IMR-90 (cell line): ENCODE measurements at regions not wholly inside any gene's neighbourhood (a gene's known extent, or its start where the extent isn't known, plus 50 kb on each side); places are given as distances from the start of the nearest gene placed in this dataset.

ENCODE experiments used
- ATAC-seq: fragments of 200-7000 bp; cut with Tn5 transposase; 2 replicates; pipeline ENCODE4 v1.9.1; 2020; ENCODE audit warnings: low read depth, mild to moderate bottlenecking, moderate library complexity
- BruUV-seq: library from RNA; stranded (reverse); fragments of 400-500 nt; replicated peaks from 2 replicates; lab custom pipeline; 2021; lab: Mats Ljungman, UMichigan
- CTCF ChIA-PET: fragments of 300-600 bp; formaldehyde crosslinking; extraction: SDS; loops from one replicate; lab custom pipeline; 2021; ENCODE audit warnings: antibody characterized with exemption; lab: Yijun Ruan, JAX
- POLR2A ChIA-PET: fragments of 300-600 bp; sonication (Branson Sonifier 250); formaldehyde crosslinking; loops from one replicate; lab custom pipeline; 2022; ENCODE audit warnings: antibody characterized with exemption; ENCODE audit not compliant: unreplicated experiment; lab: Charles Lee
- DNase-seq: peaks from one replicate; pipeline ENCODE4 v3.0.0; 2013
- H2AFZ ChIP-seq: replicated peaks from 2 replicates; pipeline ENCODE3; 2013; ENCODE audit warnings: low read length, mild to moderate bottlenecking; ENCODE audit not compliant: poor library complexity
- H2AK5ac ChIP-seq: 2 replicates; pipeline ENCODE4 v1.6.1; 2013; ENCODE audit warnings: low read depth, low read length, inconsistent platforms
- H2AK9ac ChIP-seq: replicated peaks from 2 replicates; pipeline ENCODE3; 2013; ENCODE audit warnings: mild to moderate bottlenecking, low read depth, low read length, moderate library complexity; ENCODE audit not compliant: poor library complexity
- H2BK120ac ChIP-seq: 2 replicates; pipeline ENCODE4 v1.6.1; 2013; ENCODE audit warnings: low read depth, low read length, inconsistent platforms
- H2BK15ac ChIP-seq: 3 replicates; pipeline ENCODE4 v1.6.1; 2013; ENCODE audit warnings: low read depth, low read length, inconsistent platforms
- H2BK20ac ChIP-seq: 2 replicates; pipeline ENCODE4 v1.6.1; 2013; ENCODE audit warnings: low read depth, mild to moderate bottlenecking, inconsistent platforms, low read length, moderate library complexity
- H2BK5ac ChIP-seq: 2 replicates; pipeline ENCODE4 v1.6.1; 2013; ENCODE audit warnings: mild to moderate bottlenecking, low read depth, low read length, inconsistent platforms; ENCODE audit not compliant: poor library complexity, severe bottlenecking
- H3K14ac ChIP-seq: replicated peaks from 2 replicates; pipeline ENCODE4 v1.6.1; 2013; ENCODE audit warnings: low read depth, low read length, inconsistent platforms
- H3K18ac ChIP-seq: 2 replicates; pipeline ENCODE4 v1.6.1; 2013; ENCODE audit warnings: low read depth, low read length, control low read depth
- H3K23ac ChIP-seq: 2 replicates; pipeline ENCODE4 v1.6.1; 2013; ENCODE audit warnings: low read depth, low read length, inconsistent platforms
- H3K27ac ChIP-seq: 2 replicates; pipeline ENCODE4 v1.5.1; 2013; ENCODE audit warnings: mild to moderate bottlenecking, control low read depth, low read length; ENCODE audit not compliant: insufficient read depth
- H3K27me3 ChIP-seq: 2 replicates; pipeline ENCODE4 v1.6.1; 2013; ENCODE audit warnings: low read length; ENCODE audit not compliant: control insufficient read depth, insufficient read depth
- H3K36me3 ChIP-seq: 2 replicates; pipeline ENCODE4 v1.6.1; 2013; ENCODE audit warnings: low read length, mixed read lengths; ENCODE audit not compliant: control insufficient read depth, insufficient read depth
- H3K4ac ChIP-seq: 2 replicates; pipeline ENCODE4 v1.6.1; 2013; ENCODE audit warnings: low read depth, low read length, inconsistent platforms
- H3K4me1 ChIP-seq: 2 replicates; pipeline ENCODE4 v1.6.1; 2013; ENCODE audit warnings: low read length, mixed read lengths; ENCODE audit not compliant: control insufficient read depth, insufficient read depth
- H3K4me2 ChIP-seq: 2 replicates; pipeline ENCODE4 v1.6.1; 2013; ENCODE audit warnings: low read depth, mild to moderate bottlenecking, control low read depth, low read length, moderate library complexity
- H3K4me3 ChIP-seq: 2 replicates; pipeline ENCODE4 v1.5.1; 2013; ENCODE audit warnings: low read depth, mild to moderate bottlenecking, control low read depth, low read length, moderate library complexity; ENCODE audit not compliant: insufficient read depth
- H3K56ac ChIP-seq: 2 replicates; pipeline ENCODE4 v1.6.1; 2013; ENCODE audit warnings: low read length, inconsistent platforms; ENCODE audit not compliant: insufficient read depth; ENCODE audit errors: extremely low read depth
- H3K79me1 ChIP-seq, 2 experiments: 2 replicates each; pipeline ENCODE4 v1.6.1; 2013; ENCODE audit warnings: low read length in 2 of 2, inconsistent platforms in 1 of 2, low read depth in 1 of 2
- H3K9ac ChIP-seq: 2 replicates; pipeline ENCODE4 v1.6.1; 2013; ENCODE audit warnings: low read depth, low read length, control low read depth
- H3K9me1 ChIP-seq: 2 replicates; pipeline ENCODE4 v1.6.1; 2013; ENCODE audit warnings: low read length, inconsistent platforms; ENCODE audit not compliant: insufficient read depth
- H3K9me3 ChIP-seq: 2 replicates; pipeline ENCODE4 v1.6.1; 2013; ENCODE audit warnings: low read length; ENCODE audit not compliant: control insufficient read depth, insufficient read depth
- H4K20me1 ChIP-seq: 2 replicates; pipeline ENCODE4 v1.6.1; 2013; ENCODE audit warnings: low read length, inconsistent platforms; ENCODE audit not compliant: insufficient read depth
- H4K5ac ChIP-seq: 2 replicates; pipeline ENCODE4 v1.6.1; 2013; ENCODE audit warnings: mild to moderate bottlenecking, low read depth, low read length, control low read depth
- H4K8ac ChIP-seq, 2 experiments: 2 replicates each; pipeline ENCODE4 v1.6.1; 2013; ENCODE audit warnings: low read depth in 2 of 2, low read length in 2 of 2, control low read depth in 1 of 2, inconsistent platforms in 1 of 2
- H4K91ac ChIP-seq: 2 replicates; pipeline ENCODE4 v1.6.1; 2013; ENCODE audit warnings: low read depth, low read length, inconsistent platforms; ENCODE audit not compliant: insufficient read depth
- MXI1 ChIP-seq: IDR thresholded peaks from 2 replicates; pipeline ENCODE4 v1.6.1; 2012; ENCODE audit warnings: low read depth, mild to moderate bottlenecking, low read length, moderate library complexity, borderline replicate concordance
- NFE2L2 ChIP-seq: fragments of 150-350 bp; IDR thresholded peaks from 2 replicates; pipeline ENCODE4 v1.6.1; 2016; ENCODE audit warnings: low read depth, mild to moderate bottlenecking, low read length
- RCOR1 ChIP-seq: IDR thresholded peaks from 2 replicates; pipeline ENCODE4 v1.6.1; 2012; ENCODE audit warnings: mild to moderate bottlenecking, low read length, improper control_type of control experiment; ENCODE audit not compliant: insufficient replicate concordance
- WGBS, 2 experiments: methylation state at CpG; one replicate each; pipeline versions ENCODE4 v1.1.5 to v1.1.7; 2013; ENCODE audit warnings: missing lambda C conversion rate in 2 of 2; ENCODE audit not compliant: insufficient read length in 1 of 2; ENCODE audit errors: extremely low coverage in 2 of 2; 5-methylcytosine and 5-hydroxymethylcytosine counted together
- dilution Hi-C: fragments of 300-500 bp; cut with HindIII; formaldehyde crosslinking; loops from one replicate; pipeline ENCODE4 v1.14.3; 2018; ENCODE audit warnings: low sequenced_read_pairs; ENCODE audit not compliant: unreplicated experiment
- in situ Hi-C: fragments of 300-500 bp; cut with MboI; formaldehyde crosslinking; loops from 3 replicates; pipeline ENCODE4 v1.14.3; 2019; ENCODE audit warnings: low sequenced_read_pairs, inconsistent platforms, mixed read lengths
- intact Hi-C: fragments of 100-400 bp; cut with micrococcal nuclease; formaldehyde crosslinking; loops from 2 replicates; pipeline ENCODE4 v1.10.0; 2022

DNA sequence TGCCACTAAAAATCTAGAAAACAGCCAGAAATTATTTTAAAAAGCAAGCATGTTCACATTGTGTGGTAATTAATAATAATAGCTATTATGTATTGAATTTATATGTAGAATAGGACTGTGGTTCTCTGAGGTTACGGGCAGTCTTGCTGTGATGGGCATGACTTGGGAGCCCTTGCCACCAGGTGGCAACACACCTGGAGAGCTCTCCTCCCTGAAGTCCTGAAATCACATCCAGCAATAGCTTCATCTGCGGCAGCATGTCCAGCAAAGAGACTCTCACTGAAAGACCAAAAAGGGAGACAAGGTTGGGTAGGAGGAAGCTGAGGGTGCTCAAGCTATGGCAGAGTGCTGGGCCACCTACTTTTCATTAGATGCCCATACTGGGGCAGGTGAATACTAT is 206.8 kb upstream of the IL12A start:
- Histone ChIP-seq H3K4me2 (no peak overlapping the region), H3K9ac (no peak overlapping the region)
- dilution Hi-C loops = no loop called here

More for the DNA sequence above, 206.8 kb upstream of the IL12A start:
- POLR2A ChIA-PET = no interaction called here
- Histone ChIP-seq H3K4me1 (peaks cover 19% of the 10 kb centered on the region), H2AFZ (no peak overlapping the region), H4K91ac (no peak overlapping the region), H3K4me3 (no peak overlapping the region), H3K18ac (no peak overlapping the region), H4K8ac (no peak overlapping the region), H3K56ac (no peak overlapping the region), H2BK120ac (no peak overlapping the region), H3K4ac (no peak overlapping the region), H3K27ac (no peak overlapping the region), H2BK15ac (no peak overlapping the region), H2AK9ac (no peak overlapping the region), H2BK5ac (no peak overlapping the region), H4K5ac (no peak overlapping the region), H4K20me1 (peaks cover 25% of the 10 kb centered on the region), H2AK5ac (no peak overlapping the region), H2BK20ac (no peak overlapping the region), H3K9me3 (no peaks in the 10 kb centered on the region), H3K14ac (no peak overlapping the region), H3K9me1 (peaks cover 31% of the 10 kb centered on the region), H3K79me1 (peaks cover 21 to 70% of the 10 kb centered on the region in 2 experiments), H3K36me3 (peaks cover 2% of the 10 kb centered on the region; the same call in 1 of the 2 replicates), H3K27me3 (no peaks in the 10 kb centered on the region), H3K23ac (peak overlapping the region; percentile 67; the same call in 1 of the 2 replicates)
- no CpG with 5 or more reads among the region's 2 CpGs for WGBS, 2 experiments
- in situ Hi-C loops = no loop called here
- DNase-seq = no peak
- TF ChIP-seq NFE2L2 = no peak
- TF ChIP-seq RCOR1 = no peak
- TF ChIP-seq MXI1 = no peak
- no TSS peak for BruUV-seq
- CTCF ChIA-PET = interaction anchor here (1.0 to 2.1 kb wide), 2 partner anchors 13 to 15 kb away, joined by 3 to 7 read pairs; no protein-coding TSS in a partner anchor
- no peak for ATAC-seq
- intact Hi-C loops = no loop called here
